GM12878 (cell line): ENCODE measurements at regions not wholly inside any gene's neighbourhood (a gene's known extent, or its start where the extent isn't known, plus 50 kb on each side); places are given as distances from the start of the nearest gene placed in this dataset.

ENCODE experiments used
- ATAC-seq: fragments of 200-7000 bp; cut with Tn5 transposase; 3 replicates; pipeline ENCODE4 v1.9.1; 2020; ENCODE audit warnings: mild to moderate bottlenecking, moderate library complexity
- BruUV-seq: library from RNA; stranded (reverse); fragments of 400-500 nt; replicated peaks from 2 replicates; lab custom pipeline; 2021; lab: Mats Ljungman, UMichigan
- CTCF ChIA-PET: fragments of 300-600 bp; sonication (Branson Sonifier 250); formaldehyde crosslinking; extraction: SDS; loops from one replicate; lab custom pipeline; 2021; ENCODE audit warnings: inconsistent platforms; lab: Yijun Ruan, JAX
- POLR2A ChIA-PET: fragments of 350-600 bp; formaldehyde crosslinking; extraction: SDS; loops from one replicate; lab custom pipeline; 2021; ENCODE audit warnings: inconsistent platforms; lab: Charles Lee
- RAD21 ChIA-PET: fragments of 300-600 bp; sonication (Branson Sonifier 250); formaldehyde crosslinking; loops from one replicate; lab custom pipeline; 2023; ENCODE audit warnings: antibody characterized with exemption; ENCODE audit not compliant: unreplicated experiment; lab: Charles Lee
- SMC1A ChIA-PET: fragments of 300-600 bp; sonication (Branson Sonifier 250); formaldehyde crosslinking; loops from one replicate; lab custom pipeline; 2023; ENCODE audit not compliant: unreplicated experiment, uncharacterized antibody; lab: Charles Lee
- DNase-seq: peaks from one replicate; pipeline ENCODE4 v3.0.0-alpha.2; 2011; ENCODE audit warnings: low read depth, low spot score
- FAIRE-seq: peaks from 3 replicates; lab custom pipeline; 2011; peaks lifted over from hg19 to GRCh38; lab: Jason Lieb, UNC
- H2AFZ ChIP-seq: 2 replicates; pipeline ENCODE4 v1.6.0; 2011; ENCODE audit warnings: low read depth, low read length, control low read depth; ENCODE audit not compliant: control insufficient read depth
- H3K27ac ChIP-seq: 2 replicates; pipeline ENCODE4 v1.5.1; 2011; ENCODE audit warnings: control low read depth; ENCODE audit not compliant: control insufficient read depth, insufficient read depth
- H3K27me3 ChIP-seq, 2 experiments: replicated peaks in 1 of 2; 2 replicates each; pipeline versions ENCODE4 v1.6.0 to v1.6.1; 2011; ENCODE audit warnings: low read length in 1 of 2; ENCODE audit not compliant: control insufficient read depth in 2 of 2, insufficient read depth in 2 of 2
- H3K36me3 ChIP-seq, 2 experiments: 2 replicates each; pipeline ENCODE4 v1.5.1; 2011; ENCODE audit warnings: low read length in 1 of 2; ENCODE audit not compliant: control insufficient read depth in 2 of 2, insufficient read depth in 2 of 2
- H3K4me1 ChIP-seq: 2 replicates; pipeline ENCODE4 v1.6.1; 2011; ENCODE audit warnings: mild to moderate bottlenecking, low read length, moderate library complexity, mixed read lengths; ENCODE audit not compliant: control insufficient read depth, insufficient read depth
- H3K4me2 ChIP-seq: 2 replicates; pipeline ENCODE4 v1.6.0; 2011; ENCODE audit warnings: control low read depth; ENCODE audit not compliant: control insufficient read depth, insufficient read depth
- H3K4me3 ChIP-seq: fragments of 200-600 bp; sonication (generic); 2 replicates; pipeline ENCODE4 v1.5.1; 2016
- H3K79me2 ChIP-seq: 2 replicates; pipeline ENCODE4 v1.6.0; 2011; ENCODE audit warnings: low read length; ENCODE audit not compliant: control insufficient read depth, insufficient read depth
- H3K9ac ChIP-seq: 2 replicates; pipeline ENCODE4 v1.8.0; 2011; ENCODE audit warnings: low read length, control low read depth, mixed read lengths; ENCODE audit not compliant: control insufficient read depth, insufficient read depth
- H3K9me3 ChIP-seq: replicated peaks from 3 replicates; pipeline ENCODE4 v1.5.1; 2011; ENCODE audit warnings: mild to moderate bottlenecking, low read length; ENCODE audit not compliant: control insufficient read depth, insufficient read depth
- H4K20me1 ChIP-seq: 2 replicates; pipeline ENCODE4 v1.6.0; 2011; ENCODE audit not compliant: control insufficient read depth, insufficient read depth
- CBX5 ChIP-seq: sonication (generic); IDR thresholded peaks from 2 replicates; pipeline ENCODE4 v1.6.1; 2016; ENCODE audit warnings: low read depth, moderate library complexity, mild to moderate bottlenecking, inconsistent platforms
- EZH2 ChIP-seq: IDR thresholded peaks from 2 replicates; pipeline ENCODE4 v1.6.1; 2012; ENCODE audit warnings: low read depth, mild to moderate bottlenecking, control low read depth, inconsistent platforms, low read length, borderline replicate concordance; ENCODE audit not compliant: control insufficient read depth
- HDAC2 ChIP-seq: fragments of 200-600 bp; sonication (generic); IDR thresholded peaks from 2 replicates; pipeline ENCODE4 v1.6.1; 2017
- MLLT1 ChIP-seq: fragments of 450-650 bp; IDR thresholded peaks from 2 replicates; pipeline ENCODE4 v1.6.1; 2016; ENCODE audit warnings: mild to moderate bottlenecking
- MYC ChIP-seq: IDR thresholded peaks from 2 replicates; pipeline ENCODE4 v1.6.1; 2011; ENCODE audit warnings: mild to moderate bottlenecking, low read length, moderate library complexity, inconsistent platforms; ENCODE audit not compliant: insufficient read depth, insufficient replicate concordance, insufficient read length, severe bottlenecking
- NBN ChIP-seq: fragments of 450-650 bp; IDR thresholded peaks from 2 replicates; pipeline ENCODE4 v1.6.1; 2016
- RELA ChIP-seq: fragments of 450-650 bp; IDR thresholded peaks from 2 replicates; pipeline ENCODE4 v1.8.0; 2014; ENCODE audit warnings: borderline replicate concordance; ENCODE audit not compliant: partially characterized antibody
- STAT3 ChIP-seq: IDR thresholded peaks from 2 replicates; pipeline ENCODE4 v1.6.1; 2011; ENCODE audit warnings: low read depth, low read length, improper control_type of control experiment
- SUPT20H ChIP-seq: IDR thresholded peaks from 2 replicates; pipeline ENCODE4 v1.6.1; 2011; ENCODE audit warnings: low read depth, mild to moderate bottlenecking, low read length, moderate library complexity, borderline replicate concordance; ENCODE audit not compliant: control insufficient read depth
- YY1 ChIP-seq: IDR thresholded peaks from 2 replicates; pipeline ENCODE4 v1.6.1; 2011; ENCODE audit warnings: low read depth, mild to moderate bottlenecking, low read length
- ZZZ3 ChIP-seq: IDR thresholded peaks from 2 replicates; pipeline ENCODE4 v1.6.1; 2011; ENCODE audit warnings: low read depth; ENCODE audit not compliant: control insufficient read depth, insufficient read length
- WGBS: methylation state at CpG from one replicate; pipeline ENCODE4 v1.1.6; 2016; ENCODE audit warnings: low lambda C conversion rate; ENCODE audit not compliant: insufficient replicate concordance, insufficient coverage; ENCODE audit errors: missing lambda C conversion rate; 5-methylcytosine and 5-hydroxymethylcytosine counted together
- in situ Hi-C: fragments of 300-500 bp; cut with MboI; formaldehyde crosslinking; loops from 9 replicates; pipeline ENCODE4 v1.14.3; 2018; ENCODE audit warnings: mixed read lengths
- intact Hi-C: fragments of 100-400 bp; cut with micrococcal nuclease; formaldehyde crosslinking; loops from one replicate; pipeline ENCODE4 v1.14.2; 2022; ENCODE audit not compliant: unreplicated experiment

- H3K9ac ChIP-seq, result no peak overlapping the region
- CTCF ChIA-PET, result interaction anchor here (0.9 kb wide), 1 partner anchor 434 kb away, joined by 3 read pairs; no protein-coding TSS in a partner anchor
Observed at GRCh38 chr5:106910486-106910885, 760.3 kb downstream of the EFNA5 start.

More at GRCh38 chr5:106910486-106910885, 760.3 kb downstream of the EFNA5 start:
- no peaks in the 10 kb centered on the region for H4K20me1 ChIP-seq
- no peak overlapping the region for H3K27ac ChIP-seq
- no peak for TF ChIP-seq YY1
- no peak for TF ChIP-seq CBX5
- no peak for TF ChIP-seq ZZZ3
- no peak for TF ChIP-seq NBN
- no peak for TF ChIP-seq MYC
- no peak for TF ChIP-seq EZH2
- no peak for TF ChIP-seq MLLT1
- TF ChIP-seq RELA, result no peak
- TF ChIP-seq STAT3, result no peak
- TF ChIP-seq HDAC2, result no peak
- no peak for TF ChIP-seq SUPT20H
- TF ChIP-seq, all 136 proteins: peak for 0
- Histone ChIP-seq H3K27me3 (no peaks in the 10 kb centered on the region), H3K4me3 (no peak overlapping the region), H3K9me3 (no peaks in the 10 kb centered on the region), H3K4me2 (no peak overlapping the region), H2AFZ (no peak overlapping the region), H3K79me2 (no peaks in the 10 kb centered on the region), H3K4me1 (no peaks in the 10 kb centered on the region), H3K36me3 (no peaks in the 10 kb centered on the region)
- ATAC-seq (no peak), FAIRE-seq (no peak), DNase-seq (no peak)
- ChIA-PET POLR2A (no interaction called here), RAD21 (no interaction called here), SMC1A (interaction anchor here (0.7 kb wide), 1 partner anchor 15 kb away, joined by 3 read pairs; no protein-coding TSS in a partner anchor)
- BruUV-seq, result no TSS peak
- in situ Hi-C loops, result no loop called here
- 41% methylated on average over 3 of the region's 3 CpGs for WGBS
- intact Hi-C loops, result no loop called here
